OCI-LY3 (cell line): ENCODE measurements at regions not wholly inside any gene's neighbourhood (a gene's known extent, or its start where the extent isn't known, plus 50 kb on each side); places are given as distances from the start of the nearest gene placed in this dataset.

Source experiments
- EZH2phosphoT487 ChIP-seq: fragments of 200-600 bp; shearing (Covaris generic); IDR thresholded peaks from 2 replicates; pipeline ENCODE4 v1.6.1; 2018; ENCODE audit warnings: antibody characterized with exemption, mixed run types, low read depth
- TF ChIP-seq, protein P1 (sequence below): fragments of 200-600, 300-600 bp; sonication (generic); IDR thresholded peaks from 2 replicates; pipeline ENCODE4 v1.5.1; 2014; ENCODE audit warnings: antibody characterized with exemption, low read length, low read depth

DNA sequence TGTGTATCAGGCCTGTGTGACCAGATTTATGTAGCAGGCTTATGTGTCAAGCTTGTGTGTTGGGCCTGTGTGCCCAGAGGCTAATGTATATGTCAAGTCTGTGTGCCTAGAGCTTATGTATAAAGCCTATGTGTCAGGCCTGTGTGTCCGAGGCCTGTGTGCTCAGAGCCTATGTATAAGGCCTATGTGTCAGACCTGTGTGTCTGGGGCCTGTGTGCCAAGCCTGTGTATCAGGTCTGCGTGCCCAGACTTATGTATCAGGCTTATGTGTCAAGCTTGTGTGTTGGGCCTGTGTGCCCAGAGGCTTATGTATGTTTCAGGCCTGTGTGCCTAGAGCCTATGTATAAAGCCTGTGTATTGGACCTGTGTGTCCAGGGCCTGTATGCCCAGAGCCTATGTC lies 249.3 kb upstream of the AVPR1A start:
- no peak for TF ChIP-seq EZH2phosphoT487
- TF ChIP-seq, protein P1, sequence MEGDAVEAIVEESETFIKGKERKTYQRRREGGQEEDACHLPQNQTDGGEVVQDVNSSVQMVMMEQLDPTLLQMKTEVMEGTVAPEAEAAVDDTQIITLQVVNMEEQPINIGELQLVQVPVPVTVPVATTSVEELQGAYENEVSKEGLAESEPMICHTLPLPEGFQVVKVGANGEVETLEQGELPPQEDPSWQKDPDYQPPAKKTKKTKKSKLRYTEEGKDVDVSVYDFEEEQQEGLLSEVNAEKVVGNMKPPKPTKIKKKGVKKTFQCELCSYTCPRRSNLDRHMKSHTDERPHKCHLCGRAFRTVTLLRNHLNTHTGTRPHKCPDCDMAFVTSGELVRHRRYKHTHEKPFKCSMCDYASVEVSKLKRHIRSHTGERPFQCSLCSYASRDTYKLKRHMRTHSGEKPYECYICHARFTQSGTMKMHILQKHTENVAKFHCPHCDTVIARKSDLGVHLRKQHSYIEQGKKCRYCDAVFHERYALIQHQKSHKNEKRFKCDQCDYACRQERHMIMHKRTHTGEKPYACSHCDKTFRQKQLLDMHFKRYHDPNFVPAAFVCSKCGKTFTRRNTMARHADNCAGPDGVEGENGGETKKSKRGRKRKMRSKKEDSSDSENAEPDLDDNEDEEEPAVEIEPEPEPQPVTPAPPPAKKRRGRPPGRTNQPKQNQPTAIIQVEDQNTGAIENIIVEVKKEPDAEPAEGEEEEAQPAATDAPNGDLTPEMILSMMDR, result no peak
